Uterus (tissue), 3 donors: ENCODE measurements at regions not wholly inside any gene's neighbourhood (a gene's known extent, or its start where the extent isn't known, plus 50 kb on each side); places are given as distances from the start of the nearest gene placed in this dataset.

Source experiments
- DNase-seq, 2 donors: peaks; one replicate each; pipeline ENCODE4 v3.0.0-alpha.2; 2019 to 2020
- H3K27ac ChIP-seq, 2 donors: fragments of 200-600 bp; sonication (generic); 1 replicate in 1 of 2; 2 replicates in 1 of 2; pipeline ENCODE4 v1.5.1; 2016 to 2018
- H3K27me3 ChIP-seq, 2 donors: fragments of 200-600 bp; sonication (generic); one replicate each; pipeline ENCODE4 v1.5.1; 2018 to 2019; ENCODE audit warnings: control low read depth in 1 of 2
- H3K36me3 ChIP-seq, 2 donors: fragments of 200-600 bp; sonication (generic); one replicate each; pipeline ENCODE4 v1.5.1; 2019; ENCODE audit warnings: control low read depth in 1 of 2
- H3K4me1 ChIP-seq, 2 donors: fragments of 200-600 bp; sonication (generic); one replicate each; pipeline ENCODE4 v1.5.1; 2018 to 2019; ENCODE audit warnings: control low read depth in 1 of 2
- H3K4me3 ChIP-seq, 2 donors: fragments of 200-600 bp; sonication (generic); 1 replicate in 1 of 2; 2 replicates in 1 of 2; pipeline ENCODE4 v1.5.1; 2018 to 2019; ENCODE audit warnings: mild to moderate bottlenecking in 1 of 2
- H3K9me3 ChIP-seq, 2 donors: fragments of 200-600 bp; sonication (generic); one replicate each; pipeline ENCODE4 v1.5.1; 2019; ENCODE audit warnings: control low read depth in 1 of 2
- POLR2A ChIP-seq, 2 donors: fragments of 450-650 bp; IDR thresholded peaks; one replicate each; pipeline ENCODE4 v1.6.1; 2016; ENCODE audit warnings: antibody characterized with exemption in 2 of 2, mild to moderate bottlenecking in 1 of 2, moderate library complexity in 1 of 2
- intact Hi-C: fragments of 100-400 bp; cut with DNase I; formaldehyde crosslinking; loops from one replicate; pipeline ENCODE4 v1.15.1; 2023; ENCODE audit warnings: low total_unique reads
- TF ChIP-seq, protein P1 (sequence below), 4 experiments: fragments of 200-600 bp in 2 of 4; fragments of 450-650 bp in 2 of 4; sonication (generic) in 2 of 4; IDR thresholded peaks; one replicate each; pipeline ENCODE4 v1.5.1; 2016 to 2019; ENCODE audit warnings: antibody characterized with exemption in 4 of 4, mild to moderate bottlenecking in 2 of 4, moderate library complexity in 1 of 4
- donor health status: DM: yes; HTN: yes; CAD: no.

DNA sequence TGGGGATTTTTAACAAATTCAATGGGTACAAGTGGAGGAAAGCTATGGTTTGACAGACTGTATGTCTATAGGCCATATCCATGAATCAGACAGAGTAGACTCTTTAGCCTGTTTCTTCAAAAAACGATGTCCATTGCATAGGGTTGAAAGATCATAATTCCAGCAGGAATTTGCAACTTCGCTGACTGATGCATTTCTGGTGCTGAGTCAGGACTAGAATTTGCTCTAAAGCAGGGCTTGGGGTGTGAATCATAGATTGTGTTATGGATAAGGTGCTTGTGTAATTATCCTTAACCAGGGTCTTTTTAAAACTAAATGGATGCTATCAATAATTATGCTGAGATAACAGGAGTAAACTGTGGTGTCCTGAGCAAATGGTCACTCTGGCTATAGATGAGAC lies 200.4 kb upstream of the TBC1D5 start:
- Histone ChIP-seq H3K9me3 (no peaks in the 10 kb centered on the region), H3K27me3 (no peaks in the 10 kb centered on the region), H3K36me3 (no peaks in the 10 kb centered on the region), H3K27ac (no peak overlapping the region), H3K4me3 (no peak overlapping the region), H3K4me1 (no peaks in the 10 kb centered on the region)
- DNase-seq = no peak
- TF ChIP-seq, protein P1, sequence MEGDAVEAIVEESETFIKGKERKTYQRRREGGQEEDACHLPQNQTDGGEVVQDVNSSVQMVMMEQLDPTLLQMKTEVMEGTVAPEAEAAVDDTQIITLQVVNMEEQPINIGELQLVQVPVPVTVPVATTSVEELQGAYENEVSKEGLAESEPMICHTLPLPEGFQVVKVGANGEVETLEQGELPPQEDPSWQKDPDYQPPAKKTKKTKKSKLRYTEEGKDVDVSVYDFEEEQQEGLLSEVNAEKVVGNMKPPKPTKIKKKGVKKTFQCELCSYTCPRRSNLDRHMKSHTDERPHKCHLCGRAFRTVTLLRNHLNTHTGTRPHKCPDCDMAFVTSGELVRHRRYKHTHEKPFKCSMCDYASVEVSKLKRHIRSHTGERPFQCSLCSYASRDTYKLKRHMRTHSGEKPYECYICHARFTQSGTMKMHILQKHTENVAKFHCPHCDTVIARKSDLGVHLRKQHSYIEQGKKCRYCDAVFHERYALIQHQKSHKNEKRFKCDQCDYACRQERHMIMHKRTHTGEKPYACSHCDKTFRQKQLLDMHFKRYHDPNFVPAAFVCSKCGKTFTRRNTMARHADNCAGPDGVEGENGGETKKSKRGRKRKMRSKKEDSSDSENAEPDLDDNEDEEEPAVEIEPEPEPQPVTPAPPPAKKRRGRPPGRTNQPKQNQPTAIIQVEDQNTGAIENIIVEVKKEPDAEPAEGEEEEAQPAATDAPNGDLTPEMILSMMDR (IDR thresholded peaks at IDR 0.05) = no peak
- no peak for TF ChIP-seq POLR2A (IDR thresholded peaks at IDR 0.05)
- intact Hi-C loops = no loop called here

DNA sequence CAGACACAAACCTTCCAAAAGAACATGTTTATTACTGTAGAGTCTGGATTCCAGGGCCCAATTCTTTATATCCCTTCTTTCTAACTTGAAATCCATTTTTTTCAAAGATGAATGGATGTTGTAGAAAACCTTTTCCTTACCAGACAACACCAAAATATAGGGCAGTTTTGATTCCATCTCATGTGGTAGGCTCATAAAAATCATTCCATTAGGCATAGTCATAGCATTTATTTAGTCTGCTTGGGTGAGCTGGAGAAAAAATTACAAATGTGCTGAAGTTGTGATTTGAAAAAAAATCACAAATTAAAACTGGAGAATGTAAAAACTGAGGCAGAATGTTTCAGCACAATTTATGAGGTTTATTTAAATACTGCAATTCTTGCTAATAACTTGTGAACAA lies 199.3 kb upstream of the TBC1D5 start:
- no peak for DNase-seq
- Histone ChIP-seq H3K36me3 (no peaks in the 10 kb centered on the region), H3K9me3 (no peaks in the 10 kb centered on the region), H3K27ac (no peak overlapping the region), H3K27me3 (no peaks in the 10 kb centered on the region), H3K4me1 (no peaks in the 10 kb centered on the region), H3K4me3 (no peak overlapping the region)
- intact Hi-C loops = no loop called here
- TF ChIP-seq, protein P1 (IDR thresholded peaks at IDR 0.05) = no peak
- no peak for TF ChIP-seq POLR2A (IDR thresholded peaks at IDR 0.05)

DNA sequence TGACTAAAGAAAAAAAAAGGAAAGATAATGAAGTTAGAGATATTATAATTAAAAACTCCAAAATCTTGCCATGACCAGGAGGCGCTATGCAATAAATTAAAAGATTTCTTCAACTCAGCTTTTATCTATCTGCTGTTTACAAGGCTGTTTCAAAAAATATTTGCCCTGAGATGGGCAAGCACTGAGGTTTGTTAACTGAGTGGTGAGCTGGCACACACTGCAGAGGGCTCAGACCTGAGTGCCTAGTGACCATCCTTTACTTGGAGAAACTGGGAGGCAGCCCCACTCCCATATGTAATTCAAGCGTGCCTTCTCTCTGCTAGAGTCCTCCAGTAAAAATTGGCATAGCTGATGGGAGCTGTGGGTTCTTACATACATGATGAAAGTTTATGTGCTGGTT lies 198.7 kb upstream of the TBC1D5 start:
- Histone ChIP-seq H3K4me3 (no peak overlapping the region), H3K9me3 (no peaks in the 10 kb centered on the region), H3K27me3 (no peaks in the 10 kb centered on the region), H3K27ac (no peak overlapping the region), H3K36me3 (no peaks in the 10 kb centered on the region), H3K4me1 (no peaks in the 10 kb centered on the region)
- intact Hi-C loops = no loop called here
- TF ChIP-seq, protein P1 (IDR thresholded peaks at IDR 0.05) = no peak
- TF ChIP-seq POLR2A (IDR thresholded peaks at IDR 0.05) = no peak
- DNase-seq = no peak

DNA sequence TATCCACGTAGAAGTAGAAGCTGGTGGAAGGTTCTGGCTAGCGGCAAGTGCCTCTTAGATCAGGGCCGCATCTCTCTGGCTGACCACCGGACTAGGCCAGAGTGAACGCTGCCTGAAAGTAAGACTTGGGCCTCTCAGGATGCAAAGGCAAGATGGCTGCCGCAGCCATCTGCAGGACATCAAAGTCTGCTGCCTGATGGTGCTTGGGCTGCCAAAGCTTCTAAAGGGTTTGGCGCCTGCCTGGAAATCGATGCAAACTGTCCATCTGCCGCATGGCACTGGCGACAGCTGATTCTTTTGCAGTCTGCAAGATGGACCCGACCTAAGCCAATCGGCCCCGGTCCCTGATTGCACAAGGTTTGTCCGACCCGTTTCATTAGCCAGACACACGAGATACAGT lies 196.7 kb upstream of the TBC1D5 start:
- intact Hi-C loops = no loop called here
- DNase-seq = no peak
- Histone ChIP-seq H3K36me3 (no peaks in the 10 kb centered on the region), H3K4me3 (no peak overlapping the region), H3K27me3 (no peaks in the 10 kb centered on the region), H3K4me1 (no peaks in the 10 kb centered on the region), H3K27ac (no peak overlapping the region), H3K9me3 (no peaks in the 10 kb centered on the region)
- TF ChIP-seq, protein P1 (IDR thresholded peaks at IDR 0.05) = no peak
- no peak for TF ChIP-seq POLR2A (IDR thresholded peaks at IDR 0.05)

DNA sequence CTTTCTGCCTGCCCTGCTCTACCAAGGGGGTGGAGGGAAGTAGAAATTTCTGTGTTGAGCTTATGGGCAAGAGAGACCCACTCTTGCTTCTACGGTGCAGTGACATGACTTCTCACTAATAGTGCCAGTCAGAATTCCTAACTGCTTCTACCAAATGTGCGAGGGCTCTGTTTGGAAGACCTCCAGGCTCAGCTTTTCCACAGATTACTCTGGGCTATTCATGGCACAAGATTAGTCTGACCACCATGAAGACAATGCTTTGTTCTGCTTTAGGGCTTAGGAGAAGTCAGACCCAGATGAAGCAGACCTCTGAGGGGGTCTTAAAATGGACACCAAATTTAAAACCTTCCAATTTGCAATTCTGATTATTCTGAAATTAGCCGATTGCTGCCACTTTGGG lies 195.9 kb upstream of the TBC1D5 start:
- Histone ChIP-seq H3K36me3 (no peaks in the 10 kb centered on the region), H3K4me3 (no peak overlapping the region), H3K27ac (no peak overlapping the region), H3K4me1 (no peaks in the 10 kb centered on the region), H3K27me3 (no peaks in the 10 kb centered on the region), H3K9me3 (no peaks in the 10 kb centered on the region)
- intact Hi-C loops = no loop called here
- no peak for DNase-seq
- TF ChIP-seq POLR2A (IDR thresholded peaks at IDR 0.05) = no peak
- TF ChIP-seq, protein P1 (IDR thresholded peaks at IDR 0.05) = no peak
